Thyroid gland (tissue), 4 donors: ENCODE measurements at regions not wholly inside any gene's neighbourhood (a gene's known extent, or its start where the extent isn't known, plus 50 kb on each side); places are given as distances from the start of the nearest gene placed in this dataset.

Experiments used
- CTCF ChIP-seq, 6 experiments: fragments of 200-600 bp in 3 of 6; fragments of 450-650 bp in 3 of 6; sonication (generic) in 3 of 6; IDR thresholded peaks; one replicate each; pipeline ENCODE4 v1.5.1; 2016 to 2019; ENCODE audit warnings: antibody characterized with exemption in 6 of 6, mild to moderate bottlenecking in 2 of 6, inconsistent platforms in 1 of 6, moderate library complexity in 1 of 6
- POLR2A ChIP-seq, 2 donors: fragments of 450-650 bp; IDR thresholded peaks; one replicate each; pipeline ENCODE4 v1.6.1; 2017; ENCODE audit warnings: antibody characterized with exemption in 2 of 2, mild to moderate bottlenecking in 2 of 2, moderate library complexity in 1 of 2

DNA sequence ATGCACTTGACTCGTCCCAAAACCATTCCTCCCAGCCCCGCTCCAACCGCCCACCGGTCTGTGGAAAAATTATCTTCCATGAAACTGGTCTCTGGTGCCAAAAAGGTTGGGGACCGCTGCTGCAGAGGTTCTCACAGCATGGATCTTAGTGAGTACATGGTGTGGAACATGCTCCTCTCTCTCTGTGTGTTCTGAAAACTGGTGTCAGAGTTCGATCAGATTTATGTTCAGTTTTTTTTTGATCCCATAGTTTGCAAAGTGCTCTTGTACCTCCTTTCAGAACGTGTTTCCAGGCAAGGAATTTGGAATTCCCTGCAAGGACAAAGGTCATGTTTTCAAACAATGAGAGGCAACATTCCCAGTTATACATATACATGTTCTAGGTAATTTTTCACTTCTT lies 61.2 kb upstream of the FAM171A1 start:
- TF ChIP-seq CTCF (IDR thresholded peaks at IDR 0.05) (no peak), POLR2A (IDR thresholded peaks at IDR 0.05) (no peak)
